GM10266 (cell line): ENCODE measurements at regions not wholly inside any gene's neighbourhood (a gene's known extent, or its start where the extent isn't known, plus 50 kb on each side); places are given as distances from the start of the nearest gene placed in this dataset.

Experiments
- DNase-seq: peaks from one replicate; pipeline ENCODE4 v3.0.0; 2012; ENCODE audit errors: extremely low spot score
- CTCF ChIP-seq: IDR thresholded peaks from 2 replicates; pipeline ENCODE4 v1.5.1; 2012; ENCODE audit warnings: mild to moderate bottlenecking, low read depth; ENCODE audit not compliant: control insufficient read depth, insufficient read depth; ENCODE audit errors: missing control alignments

GRCh38 chr11:71101046-71101445, 151.3 kb downstream of the SHANK2 start:
- TF ChIP-seq CTCF: no peak
- no peak for DNase-seq

GRCh38 chr11:71098776-71099175, 153.6 kb downstream of the SHANK2 start:
- DNase-seq: no peak
- no peak for TF ChIP-seq CTCF

GRCh38 chr11:71097506-71098240, 154.7 kb downstream of the SHANK2 start:
- no peak for TF ChIP-seq CTCF

GRCh38 chr11:71096751-71097388, 155.5 kb downstream of the SHANK2 start:
- TF ChIP-seq CTCF: no peak
- DNase-seq: no peak

More at GRCh38 chr11:71097506-71098240, 154.7 kb downstream of the SHANK2 start:
- no peak for DNase-seq

- no peak for DNase-seq
- TF ChIP-seq CTCF: no peak
Measured at GRCh38 chr11:71095294-71095850, 157.0 kb downstream of the SHANK2 start.

GRCh38 chr11:71094296-71095077, 157.9 kb downstream of the SHANK2 start:
- TF ChIP-seq CTCF: no peak
- DNase-seq: no peak
